ENCODE measurements at regions not wholly inside any gene's neighbourhood (a gene's known extent, or its start where the extent isn't known, plus 50 kb on each side); places are given as distances from the start of the nearest gene placed in this dataset.

DNA sequence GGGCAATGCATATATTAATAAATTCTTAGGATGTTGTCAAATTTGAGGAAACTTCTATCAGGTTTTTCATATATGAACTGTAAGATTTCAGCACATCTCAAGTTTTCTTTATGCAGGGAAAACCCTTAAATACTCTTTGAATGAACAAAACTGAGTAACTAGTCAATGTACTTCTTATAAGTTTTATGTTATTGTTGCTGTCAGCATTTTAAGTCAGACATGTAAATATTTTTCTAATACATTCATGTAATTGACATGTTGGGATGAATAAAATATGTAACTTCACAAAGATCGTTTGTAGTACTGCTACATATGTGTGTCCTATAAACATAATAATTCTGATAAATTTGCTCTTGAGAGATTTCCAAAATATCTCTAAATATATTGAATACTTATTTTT lies 109.6 kb downstream of the BMP4 start:
- no peak for TF ChIP-seq BHLHE40 (IDR thresholded peaks at IDR 0.05; ENCODE audit: borderline replicate concordance)
- TF ChIP-seq SP1 (IDR thresholded peaks at IDR 0.05): no peak
- no peak for TF ChIP-seq NFRKB (IDR thresholded peaks at IDR 0.05)
- TF ChIP-seq FOXK2 (IDR thresholded peaks at IDR 0.05): no peak
- TF ChIP-seq ELF4 (IDR thresholded peaks at IDR 0.05): no peak
- TF ChIP-seq SUZ12 (IDR thresholded peaks at IDR 0.05): no peak
- no peak for TF ChIP-seq FOXA1 (IDR thresholded peaks at IDR 0.05)

Data from HEK293T (cell line).